ENCODE measurements at regions not wholly inside any gene's neighbourhood (a gene's known extent, or its start where the extent isn't known, plus 50 kb on each side); places are given as distances from the start of the nearest gene placed in this dataset.
"Not testable (repeated sequence)": the region's sequence is repeated elsewhere in the genome, so short reads cannot be mapped to it uniquely, and the experiment has no call there.

DNA sequence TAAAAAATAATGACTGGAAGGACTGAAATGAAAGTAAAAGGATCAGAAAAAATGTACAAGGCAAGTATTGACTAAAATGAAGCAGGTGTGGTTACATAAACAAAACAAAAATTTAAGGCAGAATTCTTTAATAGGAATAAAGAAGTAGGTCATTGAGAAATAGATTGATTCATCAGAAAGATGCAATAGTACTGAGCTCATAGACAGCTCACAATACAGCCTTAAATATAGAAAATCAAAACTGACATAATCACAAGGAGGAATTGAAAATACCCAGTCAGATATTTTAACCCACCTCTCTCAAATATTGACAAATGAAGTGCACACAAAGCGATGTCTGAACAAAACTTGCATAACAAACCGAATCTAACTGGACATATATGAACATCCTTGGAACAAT is 366.8 kb upstream of the DPYD start:
- no peak for DNase-seq (ENCODE audit: low read depth in 2 of 2)

DNA sequence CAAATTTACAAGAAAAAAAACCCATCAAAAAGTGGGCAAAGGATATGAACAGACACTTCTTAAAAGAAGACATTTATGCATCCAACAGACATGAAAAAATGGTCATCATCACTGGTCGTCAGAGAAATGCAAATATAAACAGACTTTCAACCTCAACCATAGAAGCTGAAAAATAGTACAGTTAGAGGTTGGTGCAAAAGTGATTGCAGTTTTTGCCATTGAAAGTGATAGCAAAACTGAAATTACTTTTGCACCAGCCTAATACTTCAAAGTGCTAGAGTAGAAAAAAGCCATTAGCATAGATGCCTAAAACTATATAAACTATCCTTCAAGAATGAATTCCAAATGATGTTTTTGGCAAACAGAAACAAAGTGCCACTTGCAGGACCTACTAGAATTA is 365.8 kb upstream of the DPYD start:
- DNase-seq (ENCODE audit: low read depth in 2 of 2) = no peak

GRCh38 chr1:98285286-98285685 is 364.5 kb upstream of the DPYD start:
- not testable (repeated sequence) for DNase-seq (ENCODE audit: low read depth in 2 of 2)

- DNase-seq (ENCODE audit: low read depth in 2 of 2) = no peak
These were observed 359.2 kb upstream of the DPYD start for GRCh38 chr1:98280049-98280448.

- DNase-seq (ENCODE audit: low read depth in 2 of 2) = no peak
These were observed 357.2 kb upstream of the DPYD start for GRCh38 chr1:98278055-98278454.

- no peak for DNase-seq (ENCODE audit: low read depth in 2 of 2)
These were observed 356.3 kb upstream of the DPYD start for GRCh38 chr1:98277118-98277517.

GRCh38 chr1:98276514-98276913 is 355.7 kb upstream of the DPYD start:
- DNase-seq (ENCODE audit: low read depth in 2 of 2) = no peak

DNA sequence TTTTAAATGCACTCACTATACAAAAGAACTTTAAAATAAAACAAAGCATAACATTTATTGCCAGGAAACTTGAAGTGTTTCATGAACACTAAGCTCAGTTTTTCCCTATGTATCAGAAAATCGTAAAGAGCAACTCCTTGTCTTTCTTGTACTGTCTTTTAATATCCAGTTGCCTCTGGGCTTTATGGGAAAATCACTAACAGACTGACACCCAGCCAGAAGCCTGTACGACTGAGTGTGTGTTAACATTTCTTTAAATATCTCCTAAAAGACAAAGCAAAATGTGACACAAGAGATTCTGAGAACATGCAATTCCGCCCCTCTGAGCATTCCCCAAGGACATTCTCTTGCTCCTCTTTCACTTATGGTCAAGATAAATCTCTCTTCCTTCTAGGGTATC is 347.5 kb upstream of the DPYD start:
- DNase-seq (ENCODE audit: low read depth in 2 of 2) = no peak

DNA sequence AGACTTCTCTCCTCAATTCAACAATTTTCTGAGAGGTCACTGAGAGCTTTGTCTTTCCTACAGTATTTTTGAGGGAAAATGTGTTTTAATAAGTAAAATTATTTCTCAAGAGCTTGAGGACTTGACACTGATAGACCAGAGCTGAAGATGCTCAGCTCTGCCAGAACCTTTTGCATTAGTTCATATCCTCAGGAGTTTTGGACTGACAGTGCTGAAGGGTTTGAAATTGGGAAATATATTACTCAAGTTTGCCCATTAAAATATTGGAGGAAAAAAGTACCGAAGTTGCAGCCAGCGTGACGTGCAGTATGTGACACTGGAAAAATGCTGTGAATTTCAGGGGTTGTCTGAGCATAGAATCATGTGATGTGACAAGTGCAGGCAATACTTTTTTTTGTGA is 346.6 kb upstream of the DPYD start:
- no peak for DNase-seq (ENCODE audit: low read depth in 2 of 2)

DNA sequence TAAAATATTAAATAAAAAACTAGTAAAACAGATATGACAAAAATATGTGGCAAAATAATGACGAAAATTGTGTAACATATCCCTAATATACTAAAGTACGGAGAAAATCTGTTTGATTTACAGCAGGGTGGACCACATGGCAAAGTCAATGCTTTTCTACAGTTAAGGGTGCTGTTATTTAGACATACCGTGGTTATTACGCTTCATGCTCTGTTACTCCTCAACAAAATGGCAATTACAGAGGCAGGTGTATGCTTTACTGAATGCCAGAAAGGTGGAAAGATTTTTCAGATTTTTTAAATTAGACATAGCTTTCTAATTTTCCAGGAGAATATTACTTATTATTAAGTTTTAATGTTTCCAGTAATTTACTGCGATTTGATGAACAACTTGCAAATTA is 343.9 kb upstream of the DPYD start:
- DNase-seq (ENCODE audit: low read depth in 2 of 2) = no peak

- no peak for DNase-seq (ENCODE audit: low read depth in 2 of 2)
These were observed 340.0 kb upstream of the DPYD start for GRCh38 chr1:98260839-98261238.

DNA sequence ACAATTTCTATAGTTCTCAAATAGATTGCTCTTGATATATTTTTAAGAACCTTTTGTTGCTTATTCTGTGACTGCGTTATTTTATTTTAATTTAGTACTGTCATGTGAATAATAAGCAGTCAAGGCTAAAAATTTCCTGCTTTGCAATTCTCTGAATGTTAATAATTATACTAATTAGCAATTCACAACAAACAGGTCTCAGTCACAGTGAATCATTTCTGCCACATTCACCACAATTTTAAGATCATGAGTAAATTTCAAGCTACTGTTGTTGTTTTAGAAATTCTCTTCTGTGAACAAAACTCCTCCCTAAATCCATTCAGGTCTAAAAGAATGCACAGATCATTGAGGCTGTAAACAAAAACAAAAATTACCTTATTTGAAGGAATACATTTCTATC is 339.6 kb upstream of the DPYD start:
- no peak for DNase-seq (ENCODE audit: low read depth in 2 of 2)

DNA sequence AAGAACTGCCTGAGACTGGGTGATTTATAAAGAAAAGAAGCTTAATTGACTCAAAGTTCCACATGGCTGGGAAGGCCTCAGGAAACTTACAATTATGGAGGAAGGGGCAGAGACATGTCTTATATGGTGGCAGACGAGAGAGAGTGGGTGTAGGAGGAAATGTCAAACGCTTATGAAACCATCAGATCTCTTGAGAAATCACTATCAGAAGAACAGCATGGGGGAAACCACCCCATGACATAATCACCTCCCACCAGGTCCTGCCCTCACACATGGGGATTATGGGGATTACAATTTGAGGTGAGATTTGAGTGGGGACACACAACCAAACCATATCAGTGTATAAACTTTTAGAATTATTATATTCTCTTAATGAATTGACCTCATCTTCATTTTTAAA is 335.9 kb upstream of the DPYD start:
- no peak for DNase-seq (ENCODE audit: low read depth in 2 of 2)

DNA sequence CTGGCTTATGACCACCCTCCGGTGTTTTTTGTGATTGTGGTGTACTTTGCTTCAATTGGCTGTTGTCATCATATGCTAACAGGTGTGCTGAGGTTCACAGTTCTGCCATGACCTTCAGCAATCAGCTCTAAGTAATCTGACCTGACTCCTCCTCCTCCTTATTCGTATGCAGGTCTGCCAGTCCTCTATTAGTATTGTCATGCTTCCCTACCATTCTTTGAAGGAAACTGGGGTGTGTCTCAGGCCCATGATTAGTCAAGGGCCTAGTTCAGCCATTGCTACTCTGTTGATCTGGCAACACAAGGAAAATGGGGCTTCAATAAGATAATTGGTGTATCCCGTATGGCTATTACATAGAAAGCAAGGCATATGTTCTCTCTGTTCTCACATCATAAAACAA is 332.3 kb upstream of the DPYD start:
- DNase-seq (ENCODE audit: low read depth in 2 of 2) = no peak

GRCh38 chr1:98251497-98251896 is 330.7 kb upstream of the DPYD start:
- no peak for DNase-seq (ENCODE audit: low read depth in 2 of 2)

- no peak for DNase-seq (ENCODE audit: low read depth in 2 of 2)
These were observed 311.8 kb upstream of the DPYD start for GRCh38 chr1:98232678-98233077.

DNA sequence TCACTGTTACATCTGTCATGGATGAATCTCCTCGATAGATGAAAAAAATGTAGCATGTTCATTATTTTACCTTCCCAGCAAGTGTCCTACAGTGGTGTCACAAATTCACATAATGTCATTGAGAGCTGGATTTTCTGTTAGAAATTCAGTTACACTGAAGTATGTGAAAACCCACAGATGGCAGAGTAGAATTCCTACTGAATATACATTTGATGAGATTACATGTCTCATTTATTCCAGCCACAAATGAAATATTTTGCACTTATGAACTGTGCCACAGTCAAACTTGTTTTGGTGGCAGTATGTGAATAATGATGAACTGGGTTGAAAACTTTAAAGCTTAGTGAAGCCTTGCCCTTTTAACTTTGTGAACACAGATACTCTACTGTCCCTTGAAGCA is 301.9 kb upstream of the DPYD start:
- DNase-seq (ENCODE audit: low read depth in 2 of 2) = no peak

GRCh38 chr1:98221923-98222322 is 301.1 kb upstream of the DPYD start:
- DNase-seq (ENCODE audit: low read depth in 2 of 2) = no peak

DNA sequence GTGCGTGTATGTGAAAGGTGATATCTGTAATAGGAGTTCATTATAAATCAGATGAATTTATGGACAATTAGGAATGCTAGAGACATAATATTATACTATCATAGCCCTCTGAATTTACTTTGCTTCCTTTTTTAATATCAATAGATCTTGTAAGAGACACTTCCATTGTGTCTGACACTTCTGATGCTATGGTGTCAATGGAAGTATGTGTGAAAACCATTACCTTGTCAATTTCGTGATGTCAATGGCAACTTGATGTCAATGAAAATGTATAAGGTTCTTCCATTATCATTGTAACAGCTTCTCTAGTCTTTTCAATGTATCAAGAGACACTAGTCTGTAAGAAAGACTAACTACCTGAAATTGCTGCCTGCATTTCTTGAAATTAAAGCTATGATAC is 296.8 kb upstream of the DPYD start:
- no peak for DNase-seq (ENCODE audit: low read depth in 2 of 2)

- no peak for DNase-seq (ENCODE audit: low read depth in 2 of 2)
These were observed 295.5 kb upstream of the DPYD start for GRCh38 chr1:98216304-98216703.

DNA sequence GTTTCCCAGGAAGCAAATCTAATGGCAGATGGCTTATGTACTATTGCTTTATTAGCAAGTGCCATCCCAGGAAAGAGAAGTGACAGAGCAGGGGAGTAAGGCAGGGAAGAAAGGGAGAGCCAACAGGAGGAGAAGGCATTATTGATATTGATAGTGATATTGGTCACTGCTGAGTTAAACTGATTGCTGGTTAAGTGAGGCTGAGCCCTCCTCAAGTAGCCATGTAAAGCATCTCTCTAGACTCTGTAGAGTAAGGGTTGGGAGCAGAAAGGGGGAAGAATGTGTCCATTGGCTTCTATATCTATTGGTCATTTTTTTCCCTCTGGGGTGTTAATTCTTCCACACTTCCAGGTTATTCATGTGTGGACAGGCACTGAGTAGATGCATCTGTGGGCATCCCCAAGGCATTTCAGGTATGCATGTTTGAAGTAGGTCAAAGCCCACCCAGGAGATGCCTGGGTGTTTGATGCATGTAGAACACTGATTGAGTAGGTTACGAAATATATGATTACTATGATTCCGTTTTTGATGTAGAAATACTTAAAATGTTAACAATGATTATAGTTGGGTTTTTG is 290.5 kb upstream of the DPYD start:
- DNase-seq (ENCODE audit: low read depth in 2 of 2) = no peak

DNA sequence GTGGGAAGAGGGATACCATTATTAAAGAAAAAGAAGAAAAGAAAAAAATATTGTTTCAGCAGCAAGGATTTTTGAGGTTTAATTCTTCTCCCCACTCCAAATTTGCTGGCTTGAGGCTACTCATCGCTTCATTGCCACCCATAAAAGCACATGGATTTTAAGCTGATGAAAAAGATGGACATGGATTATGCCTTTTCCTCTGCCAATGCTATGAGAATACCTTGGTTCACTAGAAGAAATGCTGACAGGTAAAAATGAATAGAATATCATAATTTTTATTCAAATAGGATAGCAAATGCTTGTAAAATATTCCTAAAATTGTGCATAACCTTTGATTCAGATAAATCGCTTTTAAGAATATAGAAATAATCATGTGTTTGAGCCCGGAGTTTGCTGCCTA is 289.7 kb upstream of the DPYD start:
- DNase-seq (ENCODE audit: low read depth in 2 of 2) = no peak

- DNase-seq (ENCODE audit: low read depth in 2 of 2) = no peak
These were observed 289.2 kb upstream of the DPYD start for GRCh38 chr1:98210064-98210463.

- DNase-seq (ENCODE audit: low read depth in 2 of 2) = no peak
These were observed 284.6 kb upstream of the DPYD start for GRCh38 chr1:98205291-98206017.
